Smooth muscle cell (in vitro differentiated cells): ENCODE measurements at regions not wholly inside any gene's neighbourhood (a gene's known extent, or its start where the extent isn't known, plus 50 kb on each side); places are given as distances from the start of the nearest gene placed in this dataset.
"Not testable (repeated sequence)": the region's sequence is repeated elsewhere in the genome, so short reads cannot be mapped to it uniquely, and the experiment has no call there.

ENCODE experiments used
- DNase-seq: peaks from one replicate; lab custom pipeline; 2025; ENCODE audit not compliant: unreplicated experiment; lab: John Stamatoyannopoulos, UW
- H2AFZ ChIP-seq: fragments of 200-600 bp; sonication (generic); 2 replicates; pipeline ENCODE4 v1.6.0; 2016; ENCODE audit warnings: antibody characterized with exemption, low read depth, mild to moderate bottlenecking
- H3F3A ChIP-seq: fragments of 200-600 bp; sonication (generic); 2 replicates; pipeline ENCODE4 v1.6.0; 2017; ENCODE audit warnings: antibody characterized with exemption, low read depth
- H3K27ac ChIP-seq: fragments of 200-600 bp; sonication (generic); 2 replicates; pipeline ENCODE4 v1.5.1; 2016; ENCODE audit warnings: low read depth, mild to moderate bottlenecking
- H3K27me3 ChIP-seq: fragments of 200-600 bp; sonication (generic); 2 replicates; pipeline ENCODE4 v1.6.1; 2016; ENCODE audit warnings: low read depth, mild to moderate bottlenecking
- H3K36me3 ChIP-seq: fragments of 200-600 bp; sonication (generic); 2 replicates; pipeline ENCODE4 v1.5.1; 2016; ENCODE audit warnings: low read depth
- H3K4me1 ChIP-seq: fragments of 200-600 bp; sonication (generic); 2 replicates; pipeline ENCODE4 v1.5.1; 2016; ENCODE audit warnings: low read depth
- H3K4me2 ChIP-seq: fragments of 200-600 bp; sonication (generic); 2 replicates; pipeline ENCODE4 v1.6.0; 2016; ENCODE audit warnings: mild to moderate bottlenecking
- H3K4me3 ChIP-seq: fragments of 200-600 bp; sonication (generic); 2 replicates; pipeline ENCODE4 v1.5.1; 2016; ENCODE audit warnings: mild to moderate bottlenecking
- H3K79me2 ChIP-seq: fragments of 200-600 bp; sonication (generic); 2 replicates; pipeline ENCODE4 v1.6.0; 2016; ENCODE audit warnings: low read depth, mild to moderate bottlenecking
- H3K9ac ChIP-seq: fragments of 200-600 bp; sonication (generic); 2 replicates; pipeline ENCODE4 v1.6.0; 2016; ENCODE audit warnings: low read depth
- H3K9me3 ChIP-seq: fragments of 200-600 bp; sonication (generic); replicated peaks from 2 replicates; pipeline ENCODE4 v1.5.1; 2016; ENCODE audit warnings: low read depth
- H4K20me1 ChIP-seq: fragments of 200-600 bp; sonication (generic); 2 replicates; pipeline ENCODE4 v1.6.0; 2016; ENCODE audit warnings: low read depth
- CTCF ChIP-seq: fragments of 200-600 bp; sonication (generic); IDR thresholded peaks from 2 replicates; pipeline ENCODE4 v1.5.1; 2017; ENCODE audit warnings: borderline replicate concordance, mild to moderate bottlenecking, antibody characterized with exemption; ENCODE audit not compliant: insufficient read depth, poor library complexity, severe bottlenecking
- WGBS: methylation state at CpG from one replicate; pipeline ENCODE4 v1.1.7; 2016; ENCODE audit warnings: low lambda C conversion rate; 5-methylcytosine and 5-hydroxymethylcytosine counted together

GRCh38 chr13:80065996-80066395 is 274.9 kb downstream of the SPRY2 start:
- Histone ChIP-seq H3K36me3 (no peaks in the 10 kb centered on the region), H2AFZ (no peak overlapping the region), H3F3A (no peaks in the 10 kb centered on the region), H3K4me2 (no peak overlapping the region), H3K79me2 (no peaks in the 10 kb centered on the region), H3K27ac (no peak overlapping the region), H3K9me3 (no peaks in the 10 kb centered on the region), H3K4me1 (no peaks in the 10 kb centered on the region), H3K27me3 (no peaks in the 10 kb centered on the region), H4K20me1 (no peaks in the 10 kb centered on the region), H3K4me3 (no peak overlapping the region), H3K9ac (no peak overlapping the region)
- TF ChIP-seq CTCF, result no peak
- 86% methylated on average over 1 of the region's 1 CpG for WGBS
- no peak for DNase-seq

GRCh38 chr13:80062416-80062815 is 278.5 kb downstream of the SPRY2 start:
- H3K4me3 ChIP-seq, H3K27me3 ChIP-seq, H3K4me2 ChIP-seq, H4K20me1 ChIP-seq, H3K4me1 ChIP-seq, DNase-seq, H3F3A ChIP-seq, H3K79me2 ChIP-seq, H3K9ac ChIP-seq, H3K9me3 ChIP-seq, H3K36me3 ChIP-seq, H3K27ac ChIP-seq, H2AFZ ChIP-seq: not testable (repeated sequence)

- Histone ChIP-seq H3K9me3 (no peaks in the 10 kb centered on the region), H3K4me1 (peaks cover 12% of the 10 kb centered on the region), H3K79me2 (no peaks in the 10 kb centered on the region), H2AFZ (no peak overlapping the region), H3K36me3 (no peaks in the 10 kb centered on the region), H3K4me2 (no peak overlapping the region), H3K27me3 (no peaks in the 10 kb centered on the region), H3K27ac (no peak overlapping the region), H3K9ac (no peak overlapping the region), H3F3A (no peaks in the 10 kb centered on the region), H3K4me3 (no peak overlapping the region), H4K20me1 (no peaks in the 10 kb centered on the region)
- WGBS, result 96% methylated on average over 2 of the region's 2 CpGs
- TF ChIP-seq CTCF, result no peak
- DNase-seq, result no peak
Observed at GRCh38 chr13:80059789-80060188, 281.1 kb downstream of the SPRY2 start.

GRCh38 chr13:80058626-80059025 is 282.3 kb downstream of the SPRY2 start:
- Histone ChIP-seq H2AFZ (no peak overlapping the region), H3K4me3 (no peak overlapping the region), H3K4me1 (peaks cover 12% of the 10 kb centered on the region), H3K27me3 (no peaks in the 10 kb centered on the region), H3K9me3 (no peaks in the 10 kb centered on the region), H3K27ac (no peak overlapping the region), H3F3A (no peaks in the 10 kb centered on the region), H3K4me2 (no peak overlapping the region), H3K79me2 (no peaks in the 10 kb centered on the region), H3K9ac (no peak overlapping the region), H4K20me1 (no peaks in the 10 kb centered on the region), H3K36me3 (no peaks in the 10 kb centered on the region)
- DNase-seq, result no peak
- TF ChIP-seq CTCF, result no peak
- 92% methylated on average over 4 of the region's 4 CpGs for WGBS
